ENCODE measurements at regions not wholly inside any gene's neighbourhood (a gene's known extent, or its start where the extent isn't known, plus 50 kb on each side); places are given as distances from the start of the nearest gene placed in this dataset.

DNA sequence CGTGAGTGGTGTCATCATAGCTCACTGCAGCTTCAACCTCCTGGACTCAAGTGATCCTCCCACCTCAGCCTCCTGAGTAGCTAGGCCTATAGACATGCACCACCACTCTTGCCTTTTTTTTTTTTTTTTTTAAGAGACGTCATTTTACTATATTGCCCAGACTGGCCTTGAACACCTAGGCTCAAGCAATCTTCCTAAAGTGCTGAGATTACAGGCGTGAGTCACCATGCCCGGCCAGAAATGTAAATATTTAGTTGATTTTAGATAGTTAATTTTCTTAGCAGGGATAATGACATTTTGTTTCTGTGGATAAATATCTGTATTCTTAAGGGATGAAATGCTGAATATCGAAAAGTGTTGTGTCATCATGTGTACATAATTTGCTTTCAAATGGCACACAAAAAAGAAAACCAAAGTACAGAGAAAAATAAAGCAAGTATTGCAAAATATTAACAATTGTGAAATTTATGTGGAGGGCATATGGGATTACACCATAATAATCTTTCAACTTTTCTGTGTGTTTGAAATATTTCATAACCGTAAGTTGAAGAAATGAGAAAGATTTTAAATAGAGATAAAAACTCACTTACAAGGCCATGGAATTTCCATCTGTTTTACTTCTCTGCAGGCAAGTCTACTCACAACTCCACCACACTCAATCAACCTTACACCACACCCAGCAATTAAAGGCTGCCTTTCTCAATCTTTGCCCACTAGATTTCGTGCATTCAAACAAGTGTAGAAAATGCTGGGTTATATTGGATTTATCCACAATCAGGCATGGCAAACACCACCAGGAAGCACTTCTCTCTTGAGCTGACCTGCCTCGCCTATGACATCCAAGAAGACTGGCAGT, 93.7 kb downstream of the SPTSSA start:
- TF ChIP-seq CTCF (conservative IDR thresholded peaks at IDR 0.05) (no peak), EZH2 (IDR thresholded peaks at IDR 0.05; ENCODE audit: low read depth) (no peak)
